ENCODE measurements at regions not wholly inside any gene's neighbourhood (a gene's known extent, or its start where the extent isn't known, plus 50 kb on each side); places are given as distances from the start of the nearest gene placed in this dataset.

- no peak for DNase-seq (ENCODE audit: low read depth)
- no peak overlapping the region for H3K4me3 ChIP-seq (ENCODE audit: low read depth, low read length)
- TF ChIP-seq, protein P1, sequence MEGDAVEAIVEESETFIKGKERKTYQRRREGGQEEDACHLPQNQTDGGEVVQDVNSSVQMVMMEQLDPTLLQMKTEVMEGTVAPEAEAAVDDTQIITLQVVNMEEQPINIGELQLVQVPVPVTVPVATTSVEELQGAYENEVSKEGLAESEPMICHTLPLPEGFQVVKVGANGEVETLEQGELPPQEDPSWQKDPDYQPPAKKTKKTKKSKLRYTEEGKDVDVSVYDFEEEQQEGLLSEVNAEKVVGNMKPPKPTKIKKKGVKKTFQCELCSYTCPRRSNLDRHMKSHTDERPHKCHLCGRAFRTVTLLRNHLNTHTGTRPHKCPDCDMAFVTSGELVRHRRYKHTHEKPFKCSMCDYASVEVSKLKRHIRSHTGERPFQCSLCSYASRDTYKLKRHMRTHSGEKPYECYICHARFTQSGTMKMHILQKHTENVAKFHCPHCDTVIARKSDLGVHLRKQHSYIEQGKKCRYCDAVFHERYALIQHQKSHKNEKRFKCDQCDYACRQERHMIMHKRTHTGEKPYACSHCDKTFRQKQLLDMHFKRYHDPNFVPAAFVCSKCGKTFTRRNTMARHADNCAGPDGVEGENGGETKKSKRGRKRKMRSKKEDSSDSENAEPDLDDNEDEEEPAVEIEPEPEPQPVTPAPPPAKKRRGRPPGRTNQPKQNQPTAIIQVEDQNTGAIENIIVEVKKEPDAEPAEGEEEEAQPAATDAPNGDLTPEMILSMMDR (IDR thresholded peaks at IDR 0.05; ENCODE audit: insufficient read depth, low read depth, low read length, missing control alignments), result no peak
These were observed 1461.7 kb downstream of the ADGRL3 start for GRCh38 chr4:62661821-62662220.

GRCh38 chr4:62656006-62656405, 1455.9 kb downstream of the ADGRL3 start:
- H3K4me3 ChIP-seq (ENCODE audit: low read depth, low read length), result no peak overlapping the region
- no peak for DNase-seq (ENCODE audit: low read depth)
- TF ChIP-seq, protein P1 (IDR thresholded peaks at IDR 0.05; ENCODE audit: insufficient read depth, low read depth, low read length, missing control alignments), result no peak

GRCh38 chr4:62644372-62644771, 1444.2 kb downstream of the ADGRL3 start:
- H3K4me3 ChIP-seq (ENCODE audit: low read depth, low read length), result no peak overlapping the region
- peak; percentile 8 for DNase-seq (ENCODE audit: low read depth)
- TF ChIP-seq, protein P1 (IDR thresholded peaks at IDR 0.05; ENCODE audit: insufficient read depth, low read depth, low read length, missing control alignments), result no peak

- TF ChIP-seq, protein P1 (IDR thresholded peaks at IDR 0.05; ENCODE audit: insufficient read depth, low read depth, low read length, missing control alignments), result no peak
- H3K4me3 ChIP-seq (ENCODE audit: low read depth, low read length), result no peak overlapping the region
- no peak for DNase-seq (ENCODE audit: low read depth)
These were observed 1440.2 kb downstream of the ADGRL3 start for GRCh38 chr4:62640296-62640695.

DNA sequence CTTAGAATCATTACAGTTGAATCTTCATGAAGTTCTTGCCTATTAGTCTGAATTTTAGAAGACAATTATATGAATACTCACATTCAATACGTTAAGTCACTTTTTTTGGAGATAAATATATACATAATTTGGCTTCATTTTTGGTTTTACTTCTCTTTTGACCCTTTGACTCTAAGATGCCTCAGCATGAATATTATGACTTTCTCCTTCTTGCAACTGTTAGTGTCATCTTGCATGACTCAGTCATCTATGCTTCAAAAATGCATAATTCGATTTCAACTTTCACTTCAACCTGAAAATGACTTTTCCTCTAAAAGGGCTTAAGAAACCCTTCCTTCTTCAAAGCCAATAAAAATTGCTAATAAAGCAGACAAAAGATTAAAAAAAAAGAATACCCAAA, 1427.5 kb downstream of the ADGRL3 start:
- no peak overlapping the region for H3K4me3 ChIP-seq (ENCODE audit: low read depth, low read length)
- DNase-seq (ENCODE audit: low read depth), result no peak
- TF ChIP-seq, protein P1 (IDR thresholded peaks at IDR 0.05; ENCODE audit: insufficient read depth, low read depth, low read length, missing control alignments), result no peak

GRCh38 chr4:62627141-62627540, 1427.0 kb downstream of the ADGRL3 start:
- TF ChIP-seq, protein P1 (IDR thresholded peaks at IDR 0.05; ENCODE audit: insufficient read depth, low read depth, low read length, missing control alignments), result no peak
- no peak overlapping the region for H3K4me3 ChIP-seq (ENCODE audit: low read depth, low read length)
- DNase-seq (ENCODE audit: low read depth), result no peak

- no peak for DNase-seq (ENCODE audit: low read depth)
- TF ChIP-seq, protein P1 (IDR thresholded peaks at IDR 0.05; ENCODE audit: insufficient read depth, low read depth, low read length, missing control alignments), result no peak
- no peak overlapping the region for H3K4me3 ChIP-seq (ENCODE audit: low read depth, low read length)
These were observed 1422.0 kb downstream of the ADGRL3 start for GRCh38 chr4:62622089-62622488.
